Motor neuron (in vitro differentiated cells): ENCODE measurements at regions not wholly inside any gene's neighbourhood (a gene's known extent, or its start where the extent isn't known, plus 50 kb on each side); places are given as distances from the start of the nearest gene placed in this dataset.

Experiments used
- ATAC-seq, 8 experiments: fragments of 200-7000 bp; cut with Tn5 transposase; replicated peaks in 6 of 8; 2 replicates each; pipeline ENCODE4 v1.8.0; 2021; ENCODE audit warnings: mild to moderate bottlenecking in 8 of 8, moderate library complexity in 8 of 8
- H3K27ac ChIP-seq, 2 donors: fragments of 250-450 bp; sonication (Bioruptor Pico); 2 replicates each; pipeline ENCODE4 v1.9.0; 2021; ENCODE audit warnings: antibody characterized with exemption in 2 of 2, mild to moderate bottlenecking in 2 of 2, moderate library complexity in 1 of 2
- H3K4me1 ChIP-seq, 2 donors: fragments of 250-450 bp; sonication (Bioruptor Pico); replicated peaks in 1 of 2; 2 replicates each; pipeline ENCODE4 v1.6.1; 2021; ENCODE audit warnings: antibody characterized with exemption in 2 of 2, mild to moderate bottlenecking in 2 of 2, moderate library complexity in 1 of 2
- H3K4me3 ChIP-seq, 5 donors: fragments of 250-450 bp; sonication (Bioruptor Pico); 2 replicates each; pipeline ENCODE4 v1.9.0; 2021; ENCODE audit warnings: antibody characterized with exemption in 5 of 5, mild to moderate bottlenecking in 5 of 5, moderate library complexity in 4 of 5
- WGBS, 10 experiments: fragments of 450-650 bp; shearing (Covaris generic); methylation state at CpG; one replicate each; pipeline ENCODE4 v1.0.0; 2022; 5-methylcytosine and 5-hydroxymethylcytosine counted together
- in situ Hi-C, 9 experiments: fragments of 400-800 bp; cut with MboI; loops; one replicate each; pipeline ENCODE4 v1.15.0; 2021; ENCODE audit warnings: low sequenced_read_pairs in 9 of 9, low pct_unique_long_range_greater_than_20kb in 2 of 9; ENCODE audit not compliant: unreplicated experiment in 9 of 9

GRCh38 chr16:79740252-79740651, 139.7 kb upstream of the MAF start:
- in situ Hi-C loops: no loop called here
- no peak for ATAC-seq

DNA sequence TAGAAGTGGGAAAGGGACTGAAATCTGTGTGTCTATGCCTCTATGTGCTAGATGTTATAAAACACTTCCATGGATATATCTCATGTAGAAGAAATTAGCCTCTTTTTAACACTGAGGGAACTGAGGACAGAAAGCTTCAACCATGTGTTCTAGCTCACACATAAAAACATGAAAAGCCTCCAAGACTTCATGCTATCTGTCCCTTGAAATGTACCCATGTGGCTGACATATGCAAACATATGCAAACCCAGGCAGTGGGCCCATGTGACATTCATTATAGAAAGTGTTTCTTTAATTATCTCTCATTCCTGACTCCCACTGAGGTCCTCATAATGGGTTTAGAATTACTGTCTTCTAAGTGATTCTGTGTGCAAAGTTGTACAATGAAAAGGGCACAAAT, 134.7 kb upstream of the MAF start:
- in situ Hi-C loops: no loop called here
- ATAC-seq: no peak
- H3K4me1 ChIP-seq: no peaks in the 10 kb centered on the region
- H3K4me3 ChIP-seq: no peak overlapping the region
- no peak overlapping the region for H3K27ac ChIP-seq

More at GRCh38 chr16:79740252-79740651, 139.7 kb upstream of the MAF start:
- WGBS, 10 experiments: 20 to 88% (median 85%) methylated on average over 2 to 5 of the region's 5 CpGs; no CpG with 5 or more reads in 3 of the 10 experiments
- Histone ChIP-seq H3K4me3 (no peak overlapping the region), H3K27ac (no peak overlapping the region), H3K4me1 (no peaks in the 10 kb centered on the region)

DNA sequence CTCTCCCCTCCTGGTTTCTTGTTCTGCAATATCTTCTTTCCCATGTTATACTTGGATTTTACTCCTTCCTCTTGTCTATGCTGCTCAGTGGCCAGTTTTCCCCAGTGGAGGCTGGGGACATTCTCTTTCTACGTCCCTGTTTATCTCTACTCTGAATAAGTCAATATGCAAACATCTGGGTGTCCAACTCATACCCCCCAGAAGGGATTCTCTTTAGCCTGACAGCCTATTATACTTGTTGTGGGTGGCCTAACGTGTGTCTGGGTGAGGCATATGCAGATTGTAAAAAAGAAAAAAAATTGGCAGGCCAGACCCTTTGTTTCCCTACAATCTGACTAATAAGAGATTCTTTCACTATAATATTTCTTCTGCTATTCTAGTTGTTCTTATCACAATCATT, 134.2 kb upstream of the MAF start:
- no peak overlapping the region for H3K4me3 ChIP-seq
- in situ Hi-C loops: no loop called here
- no peak for ATAC-seq
- no peak overlapping the region for H3K27ac ChIP-seq
- no peaks in the 10 kb centered on the region for H3K4me1 ChIP-seq
- WGBS, 10 experiments: 0 to 100% (median 41%) methylated on average over 1 to 2 of the region's 2 CpGs; no CpG with 5 or more reads in 2 of the 10 experiments

DNA sequence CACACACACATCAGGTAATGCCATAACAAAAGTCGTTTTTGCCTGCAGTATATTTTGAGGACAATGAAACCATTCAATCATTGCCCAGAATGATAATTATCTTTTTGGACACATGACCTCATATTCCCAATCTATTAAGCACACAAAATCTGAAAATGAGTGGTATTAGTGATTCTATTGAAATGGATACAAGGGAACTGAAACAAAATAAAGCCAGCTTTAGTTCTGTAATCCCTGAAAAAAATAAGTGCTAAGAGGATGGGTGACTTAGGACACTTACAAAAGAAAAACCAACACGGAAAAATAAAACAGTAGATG, 128.3 kb upstream of the MAF start:
- in situ Hi-C loops: no loop called here
- ATAC-seq: no peak
- Histone ChIP-seq H3K4me3 (no peak overlapping the region), H3K27ac (no peak overlapping the region), H3K4me1 (peaks cover 4 to 7% of the 10 kb centered on the region in 2 donors)
- WGBS, 10 experiments: 0 to 75% (median 33%) methylated on average over 1 to 2 of the region's 2 CpGs; no CpG with 5 or more reads in 1 of the 10 experiments

GRCh38 chr16:79728048-79728922, 127.7 kb upstream of the MAF start:
- Histone ChIP-seq H3K4me1 (peaks cover 8 to 13% of the 10 kb centered on the region in 2 donors), H3K4me3 (no peak overlapping the region), H3K27ac (no peak overlapping the region)
- in situ Hi-C loops: no loop called here
- WGBS, 10 experiments: 18 to 100% (median 79%) methylated on average over 1 to 4 of the region's 4 CpGs
- no peak for ATAC-seq

DNA sequence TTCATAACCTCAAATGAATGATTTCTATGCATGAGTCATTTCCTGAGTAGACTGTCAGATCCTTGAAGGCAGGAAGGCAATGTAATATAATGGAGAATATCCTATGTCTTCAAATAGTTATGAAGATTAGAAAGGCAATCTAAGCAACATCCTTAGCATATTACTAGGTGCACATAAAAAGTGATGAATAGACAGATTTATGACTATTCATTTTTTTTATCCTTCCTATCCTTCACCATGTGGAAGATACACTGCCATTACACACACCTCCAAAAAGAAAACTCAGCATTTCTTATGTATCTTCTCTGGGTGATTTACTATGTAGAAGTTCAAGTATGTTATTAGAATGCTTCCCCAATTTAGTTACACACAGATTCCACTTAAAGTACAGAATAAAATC, 126.4 kb upstream of the MAF start:
- no peak for ATAC-seq
- H3K27ac ChIP-seq: no peak overlapping the region
- H3K4me3 ChIP-seq: no peak overlapping the region
- H3K4me1 ChIP-seq: peaks cover 8 to 13% of the 10 kb centered on the region in 2 donors
- in situ Hi-C loops: no loop called here

DNA sequence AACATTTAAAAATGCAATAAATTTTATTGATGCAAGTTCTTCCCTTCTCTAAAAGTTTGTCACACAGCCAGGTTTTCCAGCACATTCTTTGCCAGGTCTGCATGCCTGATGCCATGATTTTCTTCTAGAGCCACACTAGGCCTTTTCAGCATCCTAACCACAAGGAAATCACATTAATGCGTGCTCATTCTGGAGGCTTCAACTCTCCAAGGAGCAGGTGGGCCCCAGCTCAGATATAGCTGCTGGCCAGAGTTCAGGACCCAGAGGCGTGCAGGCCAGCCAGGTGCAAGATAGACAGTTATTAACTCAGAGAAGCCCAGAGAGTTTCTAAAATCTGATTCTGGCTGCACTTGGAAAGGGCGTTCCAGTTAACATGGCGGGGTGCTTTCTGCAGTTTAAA, 124.5 kb upstream of the MAF start:
- Histone ChIP-seq H3K4me1 (peaks cover 8 to 13% of the 10 kb centered on the region in 2 donors), H3K4me3 (no peak overlapping the region), H3K27ac (no peak overlapping the region)
- ATAC-seq: no peak
- WGBS, 10 experiments: 31 to 94% (median 79%) methylated on average over 1 to 4 of the region's 4 CpGs; no CpG with 5 or more reads in 4 of the 10 experiments
- in situ Hi-C loops: no loop called here

DNA sequence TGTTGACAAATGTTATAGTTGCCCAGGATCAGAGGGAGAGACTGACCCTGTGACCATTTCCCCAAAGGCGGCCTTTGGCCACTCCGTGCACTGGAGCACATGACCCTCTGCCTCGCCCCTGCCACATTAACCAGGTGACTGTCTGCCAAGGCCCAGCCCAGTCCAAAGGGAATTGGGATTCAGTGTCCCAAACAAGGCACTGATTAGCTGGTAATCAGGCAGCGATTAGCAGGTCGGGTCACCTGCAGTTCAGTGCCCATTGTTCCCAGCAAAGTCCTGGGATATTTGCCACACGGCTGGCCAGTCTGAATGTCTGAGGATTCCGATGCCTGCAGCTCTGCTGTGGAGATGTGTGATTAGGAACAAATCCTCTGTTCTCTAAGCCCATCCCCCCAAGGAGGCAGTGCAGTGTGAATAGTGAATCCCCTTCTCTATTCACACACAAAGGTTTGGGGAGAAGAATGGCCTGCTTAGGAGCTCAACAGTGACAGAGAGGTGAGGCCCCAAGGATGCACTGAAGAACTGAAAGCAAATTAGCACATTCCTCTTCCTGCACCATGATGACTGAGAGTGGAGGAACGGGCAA, 123.1 kb upstream of the MAF start:
- peak in 4 of 8 experiments; percentile 9 to 62 (median 20) for ATAC-seq
- in situ Hi-C loops: no loop called here
- WGBS, 10 experiments: 20 to 92% (median 60%) methylated on average over 1 to 3 of the region's 8 CpGs; no CpG with 5 or more reads in 3 of the 10 experiments
- H3K4me1 ChIP-seq: peaks cover 8 to 13% of the 10 kb centered on the region in 2 donors
- H3K4me3 ChIP-seq: no peak overlapping the region
- H3K27ac ChIP-seq: no peak overlapping the region

- Histone ChIP-seq H3K4me3 (no peak overlapping the region), H3K27ac (no peak overlapping the region), H3K4me1 (peaks cover 8 to 13% of the 10 kb centered on the region in 2 donors)
- in situ Hi-C loops: no loop called here
- 28 to 97% (median 86%) methylated on average over 1 to 6 of the region's 6 CpGs for WGBS, 10 experiments
- ATAC-seq: no peak
Observed at GRCh38 chr16:79721270-79721669, 120.7 kb upstream of the MAF start.

DNA sequence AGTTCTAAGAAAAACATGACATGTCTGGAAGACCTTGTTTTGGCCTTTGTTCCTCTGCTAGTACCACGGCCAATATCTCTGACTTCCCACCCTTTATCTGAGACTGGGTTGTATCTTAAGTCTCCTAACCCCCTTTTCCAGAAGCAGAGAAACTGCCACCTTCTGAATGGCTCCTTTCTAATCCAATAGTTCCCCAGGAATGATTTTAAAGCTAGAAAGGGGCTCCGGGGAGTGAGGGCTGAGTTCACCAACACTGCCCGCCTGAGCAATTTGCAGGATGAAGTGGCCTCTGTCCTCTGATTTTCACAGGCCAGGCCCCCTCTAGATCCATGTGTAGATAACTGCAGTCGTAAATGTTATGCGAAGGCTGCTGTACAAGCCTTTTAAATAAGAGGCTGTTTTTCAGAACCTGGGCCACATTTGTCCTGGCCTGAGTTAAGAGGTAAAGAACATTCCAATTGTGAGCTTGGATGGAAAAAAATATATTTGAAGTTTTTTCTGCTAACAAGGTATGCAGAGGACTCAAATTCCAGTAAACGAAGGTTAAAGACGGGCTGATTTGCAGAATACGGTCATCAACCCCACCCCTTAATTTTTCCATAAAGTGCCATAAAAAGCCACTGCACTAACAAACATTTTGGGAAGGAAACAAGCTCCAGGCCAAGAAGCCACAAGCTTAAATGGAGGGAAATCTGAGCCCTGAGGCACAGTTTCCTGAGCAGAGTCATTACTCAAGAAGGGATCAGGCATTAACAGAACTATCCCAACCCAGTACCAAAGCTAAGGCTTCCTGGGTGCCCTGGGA, 117.0 kb upstream of the MAF start:
- Histone ChIP-seq H3K4me1 (no peaks in the 10 kb centered on the region), H3K27ac (no peak overlapping the region), H3K4me3 (no peak overlapping the region)
- 42 to 100% (median 82%) methylated on average over 1 to 8 of the region's 8 CpGs; no CpG with 5 or more reads in 2 of the 10 experiments for WGBS, 10 experiments
- ATAC-seq: peak in 3 of 8 experiments; percentile 32 to 90 (median 62)
- in situ Hi-C loops: no loop called here

DNA sequence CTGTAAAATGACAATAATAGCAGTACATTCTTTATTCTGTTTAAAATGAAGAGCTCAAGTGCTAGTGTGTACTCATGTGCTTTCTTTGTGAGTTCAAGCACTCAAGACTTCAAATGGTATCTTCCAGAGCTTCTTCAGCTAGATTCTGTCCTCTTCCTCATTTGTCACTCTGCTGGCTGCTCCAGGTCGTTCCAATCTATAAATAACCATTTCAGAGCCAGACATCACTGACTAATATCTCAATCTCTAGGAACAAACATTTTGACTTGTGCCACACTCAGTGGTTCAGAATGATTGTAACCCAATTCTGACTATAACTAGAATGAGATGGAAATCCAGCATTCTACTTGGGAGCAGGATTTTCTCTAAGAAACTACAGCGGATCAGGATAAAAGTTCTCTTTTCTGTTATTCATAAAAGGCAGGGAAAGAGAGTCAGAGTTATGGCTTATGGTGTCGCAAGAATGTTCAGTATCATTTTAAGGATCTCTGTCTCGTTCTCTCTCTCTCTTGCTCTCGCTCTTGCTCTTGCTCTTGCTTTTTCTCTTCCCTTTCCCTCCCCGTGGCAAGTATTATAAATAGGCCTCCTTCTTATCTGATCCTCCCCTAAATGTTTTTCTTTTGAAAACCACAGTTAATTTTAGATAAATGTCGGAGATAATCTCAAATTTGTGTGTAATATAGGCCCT, 116.3 kb upstream of the MAF start:
- in situ Hi-C loops: no loop called here
- Histone ChIP-seq H3K4me3 (no peak overlapping the region), H3K27ac (no peak overlapping the region), H3K4me1 (no peaks in the 10 kb centered on the region)
- no peak for ATAC-seq
- 0 to 100% (median 67%) methylated on average over 1 to 7 of the region's 7 CpGs for WGBS, 10 experiments

DNA sequence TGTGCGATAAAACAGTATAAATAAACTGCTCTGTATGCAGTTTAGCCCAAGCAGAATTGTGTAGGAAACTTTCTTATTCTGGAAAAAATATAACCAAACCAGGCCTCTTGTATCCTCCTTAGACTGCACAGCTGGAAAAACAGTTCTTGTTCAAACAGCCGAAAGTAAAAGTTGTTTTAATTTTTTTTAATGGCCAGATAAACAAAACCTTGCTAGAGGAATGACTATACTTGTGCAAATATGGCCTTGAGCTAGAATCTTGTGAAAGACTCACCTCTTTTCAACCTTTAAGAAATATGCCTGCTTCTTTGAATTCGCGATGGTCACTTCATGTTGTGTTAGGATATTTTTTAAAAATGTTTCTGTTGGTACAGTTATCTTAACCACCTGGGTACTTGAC, 114.5 kb upstream of the MAF start:
- in situ Hi-C loops: no loop called here
- Histone ChIP-seq H3K4me1 (no peaks in the 10 kb centered on the region), H3K27ac (no peak overlapping the region), H3K4me3 (no peak overlapping the region)
- WGBS, 10 experiments: 7 to 84% (median 70%) methylated on average over 2 to 4 of the region's 4 CpGs; no CpG with 5 or more reads in 1 of the 10 experiments
- ATAC-seq: no peak

DNA sequence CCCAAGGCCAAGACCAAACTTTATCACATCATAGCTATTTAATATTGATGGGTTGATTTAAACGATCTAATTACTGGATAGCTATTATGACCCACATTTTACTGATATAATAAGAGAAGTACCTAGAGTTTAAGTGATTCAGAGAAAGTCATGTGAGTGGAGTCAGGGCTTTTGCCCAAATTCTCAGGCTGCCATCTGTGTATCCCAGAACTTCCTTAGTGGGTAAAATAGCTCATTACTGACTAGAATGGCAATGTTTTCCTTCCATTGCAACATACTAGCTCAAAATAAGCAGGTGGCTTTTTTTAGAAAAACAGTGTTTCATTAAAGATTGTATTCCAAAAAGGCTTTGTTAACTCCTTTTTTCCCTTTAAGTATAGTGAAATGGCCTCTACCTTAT, 113.9 kb upstream of the MAF start:
- ATAC-seq: no peak
- Histone ChIP-seq H3K4me3 (no peak overlapping the region), H3K4me1 (no peaks in the 10 kb centered on the region), H3K27ac (no peak overlapping the region)
- 14 to 100% (median 100%) methylated on average over 1 of the region's 1 CpG; no CpG with 5 or more reads in 2 of the 10 experiments for WGBS, 10 experiments
- in situ Hi-C loops: no loop called here
